PC-9 (cell line): ENCODE measurements at regions not wholly inside any gene's neighbourhood (a gene's known extent, or its start where the extent isn't known, plus 50 kb on each side); places are given as distances from the start of the nearest gene placed in this dataset.

Source experiments
- BruUV-seq: library from RNA; stranded (reverse); fragments of 400-500 nt; replicated peaks from 2 replicates; lab custom pipeline; 2021; lab: Mats Ljungman, UMichigan
- CTCF ChIA-PET: fragments of 300-600 bp; sonication (Branson Sonifier 250); formaldehyde crosslinking; loops from one replicate; lab custom pipeline; 2022; ENCODE audit warnings: antibody characterized with exemption; lab: Charles Lee
- POLR2A ChIA-PET: fragments of 300-600 bp; sonication (Branson Sonifier 250); formaldehyde crosslinking; loops from one replicate; lab custom pipeline; 2022; ENCODE audit warnings: antibody characterized with exemption; ENCODE audit not compliant: unreplicated experiment; lab: Charles Lee
- DNase-seq, 2 experiments: peaks; one replicate each; pipeline versions ENCODE4 v3.0.0 to v3.0.0-alpha.2; 2015 to 2022; ENCODE audit warnings: mixed read lengths in 1 of 2
- H2AFZ ChIP-seq: fragments of 200-600 bp; sonication (generic); 2 replicates; pipeline ENCODE4 v1.8.1; 2017; ENCODE audit warnings: antibody characterized with exemption
- H3F3A ChIP-seq: fragments of 200-600 bp; sonication (generic); 2 replicates; pipeline ENCODE4 v1.8.1; 2017; ENCODE audit warnings: antibody characterized with exemption, mild to moderate bottlenecking, low read depth; ENCODE audit not compliant: insufficient read depth
- H3K27ac ChIP-seq: fragments of 200-600 bp; sonication (generic); 2 replicates; pipeline ENCODE4 v1.6.1; 2016; ENCODE audit warnings: mixed run types
- H3K27me3 ChIP-seq: fragments of 200-600 bp; sonication (generic); 2 replicates; pipeline ENCODE4 v1.6.1; 2016; ENCODE audit warnings: low read depth, mixed run types; ENCODE audit not compliant: insufficient read depth
- H3K36me3 ChIP-seq: fragments of 200-600 bp; sonication (generic); 2 replicates; pipeline ENCODE4 v1.6.1; 2016; ENCODE audit warnings: low read depth, mixed run types
- H3K4me1 ChIP-seq: fragments of 200-600 bp; sonication (generic); replicated peaks from 2 replicates; pipeline ENCODE4 v1.6.1; 2016; ENCODE audit warnings: mixed run types; ENCODE audit not compliant: insufficient read depth
- H3K4me2 ChIP-seq: fragments of 200-600 bp; sonication (generic); 2 replicates; pipeline ENCODE4 v1.6.1; 2017; ENCODE audit warnings: mixed run types
- H3K4me3 ChIP-seq: fragments of 200-600 bp; sonication (generic); 2 replicates; pipeline ENCODE4 v1.6.1; 2016; ENCODE audit warnings: mixed run types
- H3K79me2 ChIP-seq: fragments of 200-600 bp; sonication (generic); 2 replicates; pipeline ENCODE4 v1.6.1; 2017; ENCODE audit warnings: low read depth, mixed run types
- H3K9me2 ChIP-seq: fragments of 200-600 bp; sonication (generic); 2 replicates; pipeline ENCODE4 v1.8.1; 2017; ENCODE audit warnings: mild to moderate bottlenecking; ENCODE audit not compliant: insufficient read depth
- H3K9me3 ChIP-seq: fragments of 200-600 bp; sonication (generic); 2 replicates; pipeline ENCODE4 v1.8.1; 2016; ENCODE audit warnings: low read depth; ENCODE audit not compliant: insufficient read depth
- H4K20me1 ChIP-seq: fragments of 200-600 bp; sonication (generic); 2 replicates; pipeline ENCODE4 v1.8.1; 2017; ENCODE audit not compliant: insufficient read depth
- CTCF ChIP-seq: fragments of 200-600 bp; sonication (generic); conservative IDR thresholded peaks from 2 replicates; pipeline ENCODE4 v1.6.1; 2017; ENCODE audit warnings: mixed run types, antibody characterized with exemption, mild to moderate bottlenecking, moderate library complexity
- EZH2 ChIP-seq: fragments of 200-600 bp; sonication (generic); IDR thresholded peaks from 2 replicates; pipeline ENCODE4 v1.8.0; 2017; ENCODE audit warnings: antibody characterized with exemption, low read depth
- intact Hi-C: fragments of 100-400 bp; cut with micrococcal nuclease; formaldehyde crosslinking; loops from one replicate; pipeline ENCODE4 v1.10.0; 2022; ENCODE audit not compliant: unreplicated experiment

- Histone ChIP-seq H3K27me3 (no peaks in the 10 kb centered on the region), H3K4me3 (no peak overlapping the region), H3K4me2 (no peak overlapping the region), H3F3A (no peaks in the 10 kb centered on the region), H3K79me2 (no peaks in the 10 kb centered on the region), H2AFZ (no peak overlapping the region), H4K20me1 (no peaks in the 10 kb centered on the region), H3K27ac (no peak overlapping the region), H3K9me2 (no peaks in the 10 kb centered on the region), H3K36me3 (no peaks in the 10 kb centered on the region), H3K9me3 (peaks cover 5% of the 10 kb centered on the region; the same call in 1 of the 2 replicates), H3K4me1 (no peaks in the 10 kb centered on the region)
- no peak for TF ChIP-seq EZH2
- TF ChIP-seq CTCF: no peak
- intact Hi-C loops: no loop called here
- BruUV-seq: no TSS peak
- POLR2A ChIA-PET: no interaction called here
- CTCF ChIA-PET: no interaction called here
- no peak for DNase-seq
Observed at GRCh38 chr11:92796744-92797143, 172.7 kb upstream of the MTNR1B start.

GRCh38 chr11:92797874-92798273 is 171.6 kb upstream of the MTNR1B start:
- Histone ChIP-seq H3F3A (no peaks in the 10 kb centered on the region), H3K9me3 (peaks cover 5% of the 10 kb centered on the region; the same call in 1 of the 2 replicates), H4K20me1 (no peaks in the 10 kb centered on the region), H3K27ac (no peak overlapping the region), H2AFZ (no peak overlapping the region), H3K79me2 (no peaks in the 10 kb centered on the region), H3K36me3 (no peaks in the 10 kb centered on the region), H3K4me1 (no peaks in the 10 kb centered on the region), H3K4me3 (no peak overlapping the region), H3K4me2 (no peak overlapping the region), H3K9me2 (no peaks in the 10 kb centered on the region), H3K27me3 (no peaks in the 10 kb centered on the region)
- ChIA-PET CTCF (no interaction called here), POLR2A (no interaction called here)
- BruUV-seq: no TSS peak
- TF ChIP-seq CTCF (no peak), EZH2 (no peak)
- intact Hi-C loops: no loop called here
- no peak for DNase-seq

GRCh38 chr11:92801685-92802084 is 167.8 kb upstream of the MTNR1B start:
- DNase-seq: no peak
- H3K79me2 ChIP-seq: no peaks in the 10 kb centered on the region
- H3K27me3 ChIP-seq: no peaks in the 10 kb centered on the region
- peaks cover 5% of the 10 kb centered on the region; the same call in 1 of the 2 replicates for H3K9me3 ChIP-seq
- no peaks in the 10 kb centered on the region for H3F3A ChIP-seq
- no peak overlapping the region for H3K4me3 ChIP-seq
- POLR2A ChIA-PET: no interaction called here
- TF ChIP-seq EZH2 (no peak), CTCF (no peak)
- no peaks in the 10 kb centered on the region for H3K4me1 ChIP-seq
- no peaks in the 10 kb centered on the region for H4K20me1 ChIP-seq
- no peaks in the 10 kb centered on the region for H3K9me2 ChIP-seq
- no TSS peak for BruUV-seq
- CTCF ChIA-PET: no interaction called here
- intact Hi-C loops: no loop called here
- H3K4me2 ChIP-seq: no peak overlapping the region
- H2AFZ ChIP-seq: no peak overlapping the region
- no peaks in the 10 kb centered on the region for H3K36me3 ChIP-seq
- no peak overlapping the region for H3K27ac ChIP-seq
